ENCODE measurements at regions not wholly inside any gene's neighbourhood (a gene's known extent, or its start where the extent isn't known, plus 50 kb on each side); places are given as distances from the start of the nearest gene placed in this dataset.

DNA sequence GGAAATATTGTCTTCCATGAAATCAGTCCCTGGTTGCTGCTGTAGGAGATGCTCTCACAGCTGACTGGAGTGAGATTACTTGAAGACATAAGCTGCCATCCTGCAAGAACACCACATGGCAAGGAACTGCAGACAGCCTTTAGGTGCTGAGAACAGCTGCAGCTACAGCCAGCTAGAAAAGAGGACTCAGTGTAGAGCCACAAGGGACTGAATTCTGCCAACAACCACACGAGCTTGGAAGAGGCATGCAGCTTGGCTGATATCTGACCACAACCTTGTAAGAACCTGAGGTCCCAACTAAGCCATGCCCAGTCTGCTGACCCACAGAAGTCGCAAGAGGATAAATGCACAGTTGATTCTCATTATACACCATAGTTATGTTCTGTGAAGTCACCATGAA is 181.8 kb upstream of the ARL4C start:
- TF ChIP-seq, protein P1, sequence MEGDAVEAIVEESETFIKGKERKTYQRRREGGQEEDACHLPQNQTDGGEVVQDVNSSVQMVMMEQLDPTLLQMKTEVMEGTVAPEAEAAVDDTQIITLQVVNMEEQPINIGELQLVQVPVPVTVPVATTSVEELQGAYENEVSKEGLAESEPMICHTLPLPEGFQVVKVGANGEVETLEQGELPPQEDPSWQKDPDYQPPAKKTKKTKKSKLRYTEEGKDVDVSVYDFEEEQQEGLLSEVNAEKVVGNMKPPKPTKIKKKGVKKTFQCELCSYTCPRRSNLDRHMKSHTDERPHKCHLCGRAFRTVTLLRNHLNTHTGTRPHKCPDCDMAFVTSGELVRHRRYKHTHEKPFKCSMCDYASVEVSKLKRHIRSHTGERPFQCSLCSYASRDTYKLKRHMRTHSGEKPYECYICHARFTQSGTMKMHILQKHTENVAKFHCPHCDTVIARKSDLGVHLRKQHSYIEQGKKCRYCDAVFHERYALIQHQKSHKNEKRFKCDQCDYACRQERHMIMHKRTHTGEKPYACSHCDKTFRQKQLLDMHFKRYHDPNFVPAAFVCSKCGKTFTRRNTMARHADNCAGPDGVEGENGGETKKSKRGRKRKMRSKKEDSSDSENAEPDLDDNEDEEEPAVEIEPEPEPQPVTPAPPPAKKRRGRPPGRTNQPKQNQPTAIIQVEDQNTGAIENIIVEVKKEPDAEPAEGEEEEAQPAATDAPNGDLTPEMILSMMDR (IDR thresholded peaks at IDR 0.05), result no peak
- no peak for TF ChIP-seq POLR2A (IDR thresholded peaks at IDR 0.05)
- no peak for TF ChIP-seq POLR2AphosphoS5 (IDR thresholded peaks at IDR 0.05; ENCODE audit: insufficient read depth in 1 of 2, low read depth in 1 of 2)

Measured in vagina (tissue), 2 donors.